ENCODE measurements at regions not wholly inside any gene's neighbourhood (a gene's known extent, or its start where the extent isn't known, plus 50 kb on each side); places are given as distances from the start of the nearest gene placed in this dataset.

- TF ChIP-seq ZNF781 (CRISPR knock-in tag; IDR thresholded peaks at IDR 0.05; ENCODE audit: borderline replicate concordance, not compliant biosample characterization) (no peak), SOX5 (CRISPR knock-in tag; IDR thresholded peaks at IDR 0.05; ENCODE audit: borderline replicate concordance) (peak; percentile 81; the same call in 1 of the 2 replicates), HMG20A (CRISPR knock-in tag; IDR thresholded peaks at IDR 0.05; ENCODE audit: borderline replicate concordance) (peak; percentile 65; the same call in 1 of the 2 replicates), ZNF761 (CRISPR knock-in tag; conservative IDR thresholded peaks at IDR 0.05) (0 out of 2 replicates have a peak, but pooled peaks have one; percentile 28), FOXA1 (IDR thresholded peaks at IDR 0.05) (peak; percentile 68), FOXA1 (CRISPR knock-in tag; IDR thresholded peaks at IDR 0.05) (peak; percentile 67), THAP11 (CRISPR knock-in tag; IDR thresholded peaks at IDR 0.05) (0 out of 2 replicates have a peak, but pooled peaks have one; percentile 9), ZNF367 (CRISPR knock-in tag; IDR thresholded peaks at IDR 0.05; ENCODE audit: borderline replicate concordance) (no peak), PHF21A (CRISPR knock-in tag; IDR thresholded peaks at IDR 0.05) (peak; percentile 42; the same call in 1 of the 2 replicates), NFKBIZ (CRISPR knock-in tag; IDR thresholded peaks at IDR 0.05) (0 out of 2 replicates have a peak, but pooled peaks have one; percentile 64), SIX4 (CRISPR knock-in tag; IDR thresholded peaks at IDR 0.05) (0 out of 2 replicates have a peak, but pooled peaks have one; percentile 19), ATF2 (CRISPR knock-in tag; IDR thresholded peaks at IDR 0.05) (peak; percentile 72; the same call in 1 of the 2 replicates), HNF4G (IDR thresholded peaks at IDR 0.05; ENCODE audit: borderline replicate concordance, low read depth, low read length) (peak; percentile 87), HNF4G (CRISPR knock-in tag; IDR thresholded peaks at IDR 0.05; ENCODE audit: borderline replicate concordance, low read depth) (peak; percentile 42; the same call in 1 of the 2 replicates), TBX3 (IDR thresholded peaks at IDR 0.05; ENCODE audit: borderline replicate concordance) (peak; percentile 61), IRF2 (CRISPR knock-in tag; IDR thresholded peaks at IDR 0.05) (no peak), FIP1L1 (IDR thresholded peaks at IDR 0.05; ENCODE audit: borderline replicate concordance, insufficient read depth, low read depth, low read length) (no peak), MBD4 (IDR thresholded peaks at IDR 0.05; ENCODE audit: borderline replicate concordance, low read length) (0 out of 2 replicates have a peak, but pooled peaks have one; percentile 74), ZFYVE20 (CRISPR knock-in tag; IDR thresholded peaks at IDR 0.05; ENCODE audit: borderline replicate concordance, low read depth) (no peak), CREM (IDR thresholded peaks at IDR 0.05) (peak; percentile 84), CREM (CRISPR knock-in tag; IDR thresholded peaks at IDR 0.05) (no peak), NR2F2 (IDR thresholded peaks at IDR 0.05; ENCODE audit: borderline replicate concordance, low read depth) (peak; percentile 76; the same call in 1 of the 2 replicates), KDM1A (CRISPR knock-in tag; IDR thresholded peaks at IDR 0.05) (no peak), ZNF782 (CRISPR knock-in tag; IDR thresholded peaks at IDR 0.05; ENCODE audit: borderline replicate concordance) (no peak), NCOA5 (CRISPR knock-in tag; IDR thresholded peaks at IDR 0.05) (no peak), REPIN1 (CRISPR knock-in tag; IDR thresholded peaks at IDR 0.05; ENCODE audit: borderline replicate concordance, low read depth) (no peak), SOX6 (IDR thresholded peaks at IDR 0.05) (no peak), SOX6 (CRISPR knock-in tag; IDR thresholded peaks at IDR 0.05) (peak; percentile 92), HOXA5 (CRISPR knock-in tag; IDR thresholded peaks at IDR 0.05) (0 out of 2 replicates have a peak, but pooled peaks have one; percentile 8)
- TF ChIP-seq, protein P1, sequence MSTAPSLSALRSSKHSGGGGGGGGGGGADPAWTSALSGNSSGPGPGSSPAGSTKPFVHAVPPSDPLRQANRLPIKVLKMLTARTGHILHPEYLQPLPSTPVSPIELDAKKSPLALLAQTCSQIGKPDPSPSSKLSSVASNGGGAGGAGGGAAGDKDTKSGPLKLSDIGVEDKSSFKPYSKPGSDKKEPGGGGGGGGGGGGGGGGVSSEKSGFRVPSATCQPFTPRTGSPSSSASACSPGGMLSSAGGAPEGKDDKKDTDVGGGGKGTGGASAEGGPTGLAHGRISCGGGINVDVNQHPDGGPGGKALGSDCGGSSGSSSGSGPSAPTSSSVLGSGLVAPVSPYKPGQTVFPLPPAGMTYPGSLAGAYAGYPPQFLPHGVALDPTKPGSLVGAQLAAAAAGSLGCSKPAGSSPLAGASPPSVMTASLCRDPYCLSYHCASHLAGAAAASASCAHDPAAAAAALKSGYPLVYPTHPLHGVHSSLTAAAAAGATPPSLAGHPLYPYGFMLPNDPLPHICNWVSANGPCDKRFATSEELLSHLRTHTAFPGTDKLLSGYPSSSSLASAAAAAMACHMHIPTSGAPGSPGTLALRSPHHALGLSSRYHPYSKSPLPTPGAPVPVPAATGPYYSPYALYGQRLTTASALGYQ (CRISPR knock-in tag; IDR thresholded peaks at IDR 0.05) = peak; percentile 54; the same call in 1 of the 2 replicates
Observed at GRCh38 chr10:64044098-64044497, 522.9 kb downstream of the REEP3 start (continued).

Data from HepG2 (cell line).